CD4-positive, alpha-beta T cell (primary cell): ENCODE measurements at regions not wholly inside any gene's neighbourhood (a gene's known extent, or its start where the extent isn't known, plus 50 kb on each side); places are given as distances from the start of the nearest gene placed in this dataset.

ENCODE experiments used
- ATAC-seq: fragments of 200-7000 bp; cut with Tn5 transposase; one replicate; pipeline ENCODE4 v1.10.0; 2022; ENCODE audit warnings: mild to moderate bottlenecking; ENCODE audit not compliant: poor library complexity
- CTCF ChIA-PET: fragments of 350-600 bp; sonication (Branson Sonifier 250); formaldehyde crosslinking; loops from one replicate; lab custom pipeline; 2021; ENCODE audit warnings: antibody characterized with exemption, inconsistent platforms; lab: Charles Lee
- POLR2A ChIA-PET: fragments of 350-600 bp; sonication (Branson Sonifier 250); formaldehyde crosslinking; loops from one replicate; lab custom pipeline; 2021; ENCODE audit warnings: antibody characterized with exemption, inconsistent platforms; lab: Charles Lee
- DNase-seq, 14 experiments: peaks; one replicate each; pipeline ENCODE4 v3.0.0-alpha.2; 2013 to 2020; ENCODE audit warnings: mixed read lengths in 2 of 14
- H3K27ac ChIP-seq, 2 donors: one replicate each; pipeline versions ENCODE4 v1.5.1 to v1.7.0; 2013; ENCODE audit warnings: low read length in 2 of 2, low read depth in 1 of 2, mild to moderate bottlenecking in 1 of 2
- H3K27me3 ChIP-seq, 2 experiments: 1 replicate in 1 of 2; 2 replicates in 1 of 2; pipeline versions ENCODE4 v1.6.1 to v1.7.0; 2013; ENCODE audit warnings: low read length in 2 of 2, control low read depth in 1 of 2, mild to moderate bottlenecking in 1 of 2, moderate library complexity in 1 of 2; ENCODE audit not compliant: insufficient read depth in 2 of 2, control insufficient read depth in 1 of 2
- H3K36me3 ChIP-seq: one replicate; pipeline ENCODE4 v1.6.1; 2013; ENCODE audit warnings: low read length, control low read depth; ENCODE audit not compliant: insufficient read depth
- H3K4me1 ChIP-seq: one replicate; pipeline ENCODE4 v1.6.1; 2013; ENCODE audit warnings: low read length, control low read depth; ENCODE audit not compliant: insufficient read depth
- H3K4me3 ChIP-seq: one replicate; pipeline ENCODE4 v1.5.1; 2013; ENCODE audit warnings: mild to moderate bottlenecking, low read length, moderate library complexity
- H3K9me3 ChIP-seq, 2 experiments: 1 replicate in 1 of 2; 2 replicates in 1 of 2; pipeline versions ENCODE4 v1.6.1 to v1.7.0; 2013; ENCODE audit warnings: low read length in 2 of 2, mild to moderate bottlenecking in 2 of 2, control low read depth in 1 of 2, moderate library complexity in 1 of 2; ENCODE audit not compliant: control insufficient read depth in 1 of 2, insufficient read depth in 1 of 2
- H3K27ac Mint-ChIP-seq: one replicate; pipeline ENCODE4 v1.8.0; 2020; ENCODE audit warnings: mixed read lengths
- H3K27me3 Mint-ChIP-seq: one replicate; pipeline ENCODE4 v1.8.0; 2021; ENCODE audit warnings: mixed read lengths
- H3K36me3 Mint-ChIP-seq: one replicate; pipeline ENCODE4 v1.8.0; 2021; ENCODE audit warnings: low read depth, mixed read lengths
- H3K4me1 Mint-ChIP-seq: one replicate; pipeline ENCODE4 v1.8.0; 2021; ENCODE audit warnings: low read depth, mixed read lengths
- H3K4me3 Mint-ChIP-seq: one replicate; pipeline ENCODE4 v1.8.0; 2020; ENCODE audit warnings: mild to moderate bottlenecking, mixed read lengths
- H3K9me3 Mint-ChIP-seq: one replicate; pipeline ENCODE4 v1.8.0; 2020; ENCODE audit warnings: mixed read lengths
- intact Hi-C, 2 experiments: fragments of 100-400 bp; cut with DNase I in 1 of 2; cut with micrococcal nuclease in 1 of 2; formaldehyde crosslinking; loops; one replicate each; pipeline versions ENCODE4 v1.15.1 to v1.9.0; 2023 to 2025; cut with DNase I, micrococcal nuclease
- TF ChIP-seq, protein P1 (sequence below): fragments of 200-600 bp; IDR thresholded peaks from one replicate; pipeline ENCODE4 v1.8.0; 2022; ENCODE audit warnings: antibody characterized with exemption, mild to moderate bottlenecking

DNA sequence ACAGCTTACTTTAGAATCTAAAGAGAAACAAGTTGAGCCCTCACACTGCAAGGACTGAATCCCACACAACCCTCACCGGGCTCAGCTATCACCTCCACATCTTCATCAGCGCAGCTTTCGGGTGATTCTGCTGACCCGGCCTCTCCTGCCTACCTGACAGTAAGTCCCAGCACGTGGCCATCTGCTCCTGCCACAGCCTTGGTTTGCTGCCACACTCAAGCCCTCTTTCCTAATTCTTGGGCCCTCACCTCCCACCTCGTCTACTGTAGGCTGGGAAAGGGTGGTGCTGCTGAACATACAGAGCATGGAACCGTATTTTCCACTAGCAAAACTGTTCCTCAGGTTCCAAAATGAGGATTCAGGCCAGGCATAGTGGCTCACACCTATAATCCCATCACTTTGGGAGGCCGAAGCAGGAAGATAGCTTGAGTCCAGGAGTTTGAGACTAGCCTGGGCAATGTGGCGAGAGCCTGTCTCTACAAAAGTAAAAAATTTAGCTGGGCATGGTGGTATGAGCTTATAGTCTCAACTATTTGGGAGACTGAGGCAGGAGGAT, 55.3 kb upstream of the HAAO start:
- POLR2A ChIA-PET = no interaction called here
- Histone ChIP-seq H3K4me1 (no peaks in the 10 kb centered on the region), H3K27ac (no peak overlapping the region), H3K36me3 (no peaks in the 10 kb centered on the region), H3K9me3 (no peaks in the 10 kb centered on the region), H3K27me3 (no peaks in the 10 kb centered on the region), H3K4me3 (no peak overlapping the region)
- H3K36me3 Mint-ChIP-seq = no peaks in the 10 kb centered on the region
- H3K4me1 Mint-ChIP-seq = no peaks in the 10 kb centered on the region
- CTCF ChIA-PET = no interaction called here
- H3K27ac Mint-ChIP-seq = no peak overlapping the region
- ATAC-seq (no peak), DNase-seq (no peak)
- H3K4me3 Mint-ChIP-seq = no peak overlapping the region
- intact Hi-C loops = no loop called here
- no peaks in the 10 kb centered on the region for H3K27me3 Mint-ChIP-seq
- TF ChIP-seq, protein P1, sequence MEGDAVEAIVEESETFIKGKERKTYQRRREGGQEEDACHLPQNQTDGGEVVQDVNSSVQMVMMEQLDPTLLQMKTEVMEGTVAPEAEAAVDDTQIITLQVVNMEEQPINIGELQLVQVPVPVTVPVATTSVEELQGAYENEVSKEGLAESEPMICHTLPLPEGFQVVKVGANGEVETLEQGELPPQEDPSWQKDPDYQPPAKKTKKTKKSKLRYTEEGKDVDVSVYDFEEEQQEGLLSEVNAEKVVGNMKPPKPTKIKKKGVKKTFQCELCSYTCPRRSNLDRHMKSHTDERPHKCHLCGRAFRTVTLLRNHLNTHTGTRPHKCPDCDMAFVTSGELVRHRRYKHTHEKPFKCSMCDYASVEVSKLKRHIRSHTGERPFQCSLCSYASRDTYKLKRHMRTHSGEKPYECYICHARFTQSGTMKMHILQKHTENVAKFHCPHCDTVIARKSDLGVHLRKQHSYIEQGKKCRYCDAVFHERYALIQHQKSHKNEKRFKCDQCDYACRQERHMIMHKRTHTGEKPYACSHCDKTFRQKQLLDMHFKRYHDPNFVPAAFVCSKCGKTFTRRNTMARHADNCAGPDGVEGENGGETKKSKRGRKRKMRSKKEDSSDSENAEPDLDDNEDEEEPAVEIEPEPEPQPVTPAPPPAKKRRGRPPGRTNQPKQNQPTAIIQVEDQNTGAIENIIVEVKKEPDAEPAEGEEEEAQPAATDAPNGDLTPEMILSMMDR = no peak
- no peaks in the 10 kb centered on the region for H3K9me3 Mint-ChIP-seq

DNA sequence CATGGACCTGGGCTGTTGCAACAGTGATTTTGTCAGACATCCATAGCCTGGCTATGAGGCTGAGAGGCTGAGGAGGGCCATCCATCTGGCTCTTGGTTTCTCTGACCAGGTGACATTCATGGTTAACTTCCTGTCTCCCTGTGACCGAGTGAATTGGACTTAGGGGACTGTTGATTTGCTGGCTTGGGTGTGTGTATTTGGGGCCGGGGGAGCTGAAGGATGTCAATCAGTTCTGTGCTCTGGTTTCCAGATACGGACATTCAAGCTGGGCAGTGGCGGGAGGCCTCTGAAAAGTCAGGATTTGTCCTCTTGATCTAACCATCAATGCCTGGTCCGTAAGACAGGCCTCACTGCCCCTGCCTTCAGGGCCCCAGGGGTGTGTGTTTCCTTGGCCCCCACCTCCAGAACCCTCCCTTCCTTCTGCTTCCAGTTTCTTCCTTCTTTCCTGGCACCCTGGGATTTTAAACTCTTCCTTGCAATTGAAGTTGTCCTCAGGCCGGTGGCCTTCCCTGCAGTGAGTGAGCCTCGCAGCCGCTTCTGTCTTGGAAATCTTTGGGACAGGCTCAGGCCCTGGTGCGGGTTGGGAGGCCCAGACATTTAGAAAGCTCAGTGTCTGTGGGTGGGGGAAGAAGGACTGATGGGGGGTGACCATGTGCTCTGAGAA, 54.7 kb upstream of the HAAO start:
- TF ChIP-seq, protein P1 = no peak
- Mint-ChIP-seq H3K4me3 (no peak overlapping the region), H3K36me3 (no peaks in the 10 kb centered on the region), H3K27me3 (no peaks in the 10 kb centered on the region), H3K27ac (no peak overlapping the region), H3K9me3 (no peaks in the 10 kb centered on the region), H3K4me1 (no peaks in the 10 kb centered on the region)
- Histone ChIP-seq H3K9me3 (no peaks in the 10 kb centered on the region), H3K4me3 (no peak overlapping the region), H3K27ac (no peak overlapping the region), H3K27me3 (no peaks in the 10 kb centered on the region), H3K4me1 (no peaks in the 10 kb centered on the region), H3K36me3 (no peaks in the 10 kb centered on the region)
- no peak for ATAC-seq
- intact Hi-C loops = no loop called here
- DNase-seq = no peak
- POLR2A ChIA-PET = no interaction called here
- CTCF ChIA-PET = no interaction called here

- Histone ChIP-seq H3K9me3 (no peaks in the 10 kb centered on the region), H3K36me3 (no peaks in the 10 kb centered on the region), H3K4me1 (no peaks in the 10 kb centered on the region), H3K27me3 (no peaks in the 10 kb centered on the region), H3K4me3 (no peak overlapping the region), H3K27ac (no peak overlapping the region)
- ChIA-PET CTCF (no interaction called here), POLR2A (no interaction called here)
- no peaks in the 10 kb centered on the region for H3K36me3 Mint-ChIP-seq
- no peaks in the 10 kb centered on the region for H3K4me1 Mint-ChIP-seq
- DNase-seq (no peak), ATAC-seq (no peak)
- H3K27ac Mint-ChIP-seq = no peak overlapping the region
- no peak overlapping the region for H3K4me3 Mint-ChIP-seq
- no peaks in the 10 kb centered on the region for H3K9me3 Mint-ChIP-seq
- no peaks in the 10 kb centered on the region for H3K27me3 Mint-ChIP-seq
- TF ChIP-seq, protein P1 = no peak
- intact Hi-C loops = no loop called here
Observed at GRCh38 chr2:42846026-42846425, 53.6 kb upstream of the HAAO start.
